ENCODE measurements at regions not wholly inside any gene's neighbourhood (a gene's known extent, or its start where the extent isn't known, plus 50 kb on each side); places are given as distances from the start of the nearest gene placed in this dataset.

DNA sequence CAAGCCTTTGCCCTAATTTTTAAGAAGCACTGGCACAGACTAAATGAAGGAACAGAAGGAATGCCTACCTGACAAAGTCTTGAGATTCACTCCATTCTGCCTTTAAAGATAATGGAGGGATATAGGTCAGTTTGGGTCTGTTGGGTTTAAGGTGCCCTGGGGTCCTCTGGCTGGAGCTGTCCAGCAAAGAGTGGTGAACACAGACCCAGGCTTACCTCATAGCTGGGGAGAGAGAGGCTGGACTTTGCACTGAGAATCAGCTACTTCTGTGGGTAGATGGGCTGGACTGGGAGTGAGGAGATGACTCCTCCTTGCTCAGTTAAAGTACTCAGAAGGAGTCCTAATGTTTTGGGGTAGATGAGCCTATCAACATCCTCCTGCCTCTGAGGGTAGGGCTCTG lies 64.4 kb upstream of the CXCR4 start:
- Histone ChIP-seq H4K8ac (ENCODE audit: low read depth, low read length) (no peak overlapping the region), H2AK5ac (ENCODE audit: low read length) (no peak overlapping the region), H3K9ac (ENCODE audit: low read length) (no peak overlapping the region), H3K36me3 (ENCODE audit: control insufficient read depth, insufficient read depth, low read length) (no peaks in the 10 kb centered on the region), H3K4ac (ENCODE audit: low read depth, low read length) (no peak overlapping the region), H3K79me2 (ENCODE audit: control insufficient read depth, insufficient read depth, low read length) (no peaks in the 10 kb centered on the region), H2BK15ac (replicated peaks; ENCODE audit: low read depth) (no peak overlapping the region), H3K79me1 (ENCODE audit: low read length) (no peaks in the 10 kb centered on the region), H3K27ac (ENCODE audit: low read depth, low read length) (no peak overlapping the region), H3K18ac (ENCODE audit: low read length) (no peak overlapping the region), H3K4me1 (ENCODE audit: control insufficient read depth, low read depth, low read length) (peaks cover 15% of the 10 kb centered on the region), H3K4me3 (ENCODE audit: low read length) (no peak overlapping the region), H2BK5ac (ENCODE audit: low read length) (no peak overlapping the region), H3K27me3 (ENCODE audit: insufficient read depth, low read length, poor library complexity) (no peaks in the 10 kb centered on the region), H3K4me2 (ENCODE audit: low read length) (no peak overlapping the region), H3K23ac (ENCODE audit: low read length) (no peak overlapping the region), H2BK120ac (ENCODE audit: low read depth, low read length) (no peak overlapping the region), H4K5ac (ENCODE audit: low read length) (no peak overlapping the region), H3K56ac (ENCODE audit: low read length) (no peak overlapping the region)
- DNase-seq = no peak

DNA sequence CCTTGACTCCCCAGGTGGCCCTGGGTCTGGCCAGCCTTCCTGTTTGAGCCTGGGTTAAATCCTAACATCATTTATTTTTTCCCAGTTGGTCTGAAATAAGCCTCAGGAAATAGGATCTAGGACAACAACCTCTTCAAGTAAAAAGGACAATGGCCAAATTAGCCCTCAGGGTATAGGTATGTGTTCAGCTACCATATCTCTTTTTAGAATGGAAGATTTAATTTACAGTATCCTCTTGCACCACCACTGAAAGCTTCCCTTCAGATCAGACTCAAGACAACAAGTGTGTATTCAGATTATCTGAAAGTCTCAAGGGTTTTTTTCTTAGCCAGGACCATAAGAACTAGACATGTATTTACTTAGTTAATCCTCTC lies 61.6 kb upstream of the CXCR4 start:
- H3K4me2 ChIP-seq (ENCODE audit: low read length) = no peak overlapping the region
- H3K27me3 ChIP-seq (ENCODE audit: insufficient read depth, low read length, poor library complexity) = no peaks in the 10 kb centered on the region
- H3K18ac ChIP-seq (ENCODE audit: low read length) = peak overlapping the region; percentile 60
- no peak overlapping the region for H2BK120ac ChIP-seq (ENCODE audit: low read depth, low read length)
- no peaks in the 10 kb centered on the region for H3K79me1 ChIP-seq (ENCODE audit: low read length)
- peak overlapping the region; percentile 92 for H3K27ac ChIP-seq (ENCODE audit: low read depth, low read length)
- H2BK15ac ChIP-seq (replicated peaks; ENCODE audit: low read depth) = no peak overlapping the region
- H4K5ac ChIP-seq (ENCODE audit: low read length) = no peak overlapping the region
- peaks cover 17% of the 10 kb centered on the region for H3K4me1 ChIP-seq (ENCODE audit: control insufficient read depth, low read depth, low read length)
- H3K56ac ChIP-seq (ENCODE audit: low read length) = peak overlapping the region; percentile 58
- H4K8ac ChIP-seq (ENCODE audit: low read depth, low read length) = no peak overlapping the region
- no peaks in the 10 kb centered on the region for H3K36me3 ChIP-seq (ENCODE audit: control insufficient read depth, insufficient read depth, low read length)
- H3K9ac ChIP-seq (ENCODE audit: low read length) = no peak overlapping the region
- no peak overlapping the region for H3K23ac ChIP-seq (ENCODE audit: low read length)
- no peak overlapping the region for H3K4me3 ChIP-seq (ENCODE audit: low read length)
- H3K4ac ChIP-seq (ENCODE audit: low read depth, low read length) = peak overlapping the region; percentile 75
- H3K79me2 ChIP-seq (ENCODE audit: control insufficient read depth, insufficient read depth, low read length) = no peaks in the 10 kb centered on the region
- no peak overlapping the region for H2AK5ac ChIP-seq (ENCODE audit: low read length)
- DNase-seq = peak; percentile 93
- peak overlapping the region; percentile 71 for H2BK5ac ChIP-seq (ENCODE audit: low read length)

DNA sequence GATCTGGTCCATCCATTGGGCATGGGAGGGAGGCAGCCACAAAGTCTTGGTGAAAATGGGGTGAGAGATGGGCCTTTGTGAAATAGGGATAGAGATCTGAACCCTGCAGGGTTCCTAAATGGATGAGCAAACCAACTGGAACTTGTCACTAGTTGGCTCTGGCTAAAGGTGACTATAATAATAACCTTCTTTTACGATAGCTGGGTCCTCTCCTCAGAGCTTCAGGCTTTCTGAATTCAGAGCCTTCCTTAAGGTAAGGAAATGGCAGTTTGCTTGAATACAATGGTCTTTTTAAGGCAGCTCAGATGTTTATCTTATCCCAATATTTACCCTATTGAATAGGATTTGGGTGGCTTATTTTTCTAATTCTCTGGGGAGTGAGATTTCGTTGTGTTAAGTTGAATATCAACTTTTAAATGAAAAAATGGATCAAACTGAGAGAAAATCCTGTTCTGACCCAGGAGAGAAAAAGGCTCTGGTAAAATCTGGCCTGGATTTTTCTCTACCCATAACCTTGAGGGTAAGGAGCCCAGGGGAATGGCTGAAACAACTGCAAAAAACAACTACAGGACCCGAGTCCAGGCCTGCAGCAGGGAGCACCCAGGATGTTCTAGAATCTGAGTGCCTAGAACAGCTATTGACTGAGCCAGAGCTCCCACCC lies 61.1 kb upstream of the CXCR4 start:
- Histone ChIP-seq H3K4ac (ENCODE audit: low read depth, low read length) (peak overlapping the region; percentile 75), H3K36me3 (ENCODE audit: control insufficient read depth, insufficient read depth, low read length) (no peaks in the 10 kb centered on the region), H3K18ac (ENCODE audit: low read length) (peak overlapping the region; percentile 60), H3K56ac (ENCODE audit: low read length) (peak overlapping the region; percentile 76), H3K23ac (ENCODE audit: low read length) (no peak overlapping the region), H3K4me1 (ENCODE audit: control insufficient read depth, low read depth, low read length) (peaks cover 17% of the 10 kb centered on the region), H2BK15ac (replicated peaks; ENCODE audit: low read depth) (no peak overlapping the region), H3K9ac (ENCODE audit: low read length) (no peak overlapping the region), H3K79me2 (ENCODE audit: control insufficient read depth, insufficient read depth, low read length) (no peaks in the 10 kb centered on the region), H2BK120ac (ENCODE audit: low read depth, low read length) (no peak overlapping the region), H3K27ac (ENCODE audit: low read depth, low read length) (peak overlapping the region; percentile 92), H2AK5ac (ENCODE audit: low read length) (no peak overlapping the region), H4K5ac (ENCODE audit: low read length) (no peak overlapping the region), H2BK5ac (ENCODE audit: low read length) (peak overlapping the region; percentile 71), H3K4me2 (ENCODE audit: low read length) (no peak overlapping the region), H4K8ac (ENCODE audit: low read depth, low read length) (no peak overlapping the region), H3K27me3 (ENCODE audit: insufficient read depth, low read length, poor library complexity) (no peaks in the 10 kb centered on the region), H3K79me1 (ENCODE audit: low read length) (no peaks in the 10 kb centered on the region), H3K4me3 (ENCODE audit: low read length) (no peak overlapping the region)
- DNase-seq = peak; percentile 90
- no CpG with 5 or more reads among the region's 3 CpGs for WGBS (ENCODE audit: extremely low coverage, insufficient coverage, low lambda C conversion rate)

DNA sequence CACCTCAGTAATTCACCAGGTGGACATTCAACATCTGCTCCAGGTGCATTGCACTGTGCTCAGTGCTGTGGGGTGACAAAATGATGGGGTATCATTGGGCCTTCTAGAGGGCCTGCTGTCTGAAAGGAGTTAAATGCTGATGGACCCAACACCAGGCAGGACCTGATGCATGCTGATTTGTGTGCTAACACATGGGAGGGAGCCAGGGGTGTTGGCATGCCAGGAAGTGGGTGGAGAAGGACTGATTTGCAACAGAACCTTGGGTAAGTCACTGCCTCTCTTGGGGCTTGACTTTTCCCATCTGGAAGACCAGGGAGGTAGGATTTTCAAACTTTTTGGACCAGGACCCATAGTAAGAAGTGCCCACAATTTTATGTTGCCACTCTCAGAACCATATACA lies 57.9 kb upstream of the CXCR4 start:
- Histone ChIP-seq H3K4me1 (ENCODE audit: control insufficient read depth, low read depth, low read length) (peaks cover 17% of the 10 kb centered on the region), H3K4me3 (ENCODE audit: low read length) (no peak overlapping the region), H4K5ac (ENCODE audit: low read length) (no peak overlapping the region), H3K4me2 (ENCODE audit: low read length) (no peak overlapping the region), H2BK120ac (ENCODE audit: low read depth, low read length) (no peak overlapping the region), H3K56ac (ENCODE audit: low read length) (no peak overlapping the region), H3K79me2 (ENCODE audit: control insufficient read depth, insufficient read depth, low read length) (no peaks in the 10 kb centered on the region), H3K27me3 (ENCODE audit: insufficient read depth, low read length, poor library complexity) (no peaks in the 10 kb centered on the region), H3K27ac (ENCODE audit: low read depth, low read length) (no peak overlapping the region), H3K4ac (ENCODE audit: low read depth, low read length) (no peak overlapping the region), H2BK5ac (ENCODE audit: low read length) (peak overlapping the region; percentile 32), H4K8ac (ENCODE audit: low read depth, low read length) (no peak overlapping the region), H3K23ac (ENCODE audit: low read length) (no peak overlapping the region), H3K36me3 (ENCODE audit: control insufficient read depth, insufficient read depth, low read length) (no peaks in the 10 kb centered on the region), H3K79me1 (ENCODE audit: low read length) (no peaks in the 10 kb centered on the region), H3K18ac (ENCODE audit: low read length) (no peak overlapping the region), H2BK15ac (replicated peaks; ENCODE audit: low read depth) (no peak overlapping the region), H3K9ac (ENCODE audit: low read length) (no peak overlapping the region), H2AK5ac (ENCODE audit: low read length) (peak overlapping the region; percentile 75)
- peak; percentile 23 for DNase-seq

DNA sequence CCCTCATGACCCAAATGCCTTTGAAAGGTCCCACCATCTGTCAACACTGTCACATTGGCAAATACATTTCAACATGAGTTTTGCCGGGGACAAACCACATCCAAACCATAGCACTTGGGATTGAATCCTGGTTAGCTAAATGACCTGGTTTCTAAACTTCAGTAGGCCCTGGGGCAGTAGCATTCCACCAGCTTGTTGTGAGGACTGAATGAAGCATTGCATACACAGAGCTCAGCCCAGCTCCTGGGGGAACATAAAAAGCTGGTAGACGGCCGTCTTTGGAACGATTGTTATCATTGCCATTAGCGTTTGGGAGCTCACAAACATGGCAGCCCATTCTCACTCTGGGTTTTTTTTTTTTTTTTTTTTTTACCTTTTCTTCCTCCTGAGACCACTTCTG lies 57.5 kb upstream of the CXCR4 start:
- Histone ChIP-seq H3K79me1 (ENCODE audit: low read length) (no peaks in the 10 kb centered on the region), H2AK5ac (ENCODE audit: low read length) (peak overlapping the region; percentile 69), H4K5ac (ENCODE audit: low read length) (no peak overlapping the region), H3K36me3 (ENCODE audit: control insufficient read depth, insufficient read depth, low read length) (no peaks in the 10 kb centered on the region), H3K4me1 (ENCODE audit: control insufficient read depth, low read depth, low read length) (peaks cover 15% of the 10 kb centered on the region), H3K27me3 (ENCODE audit: insufficient read depth, low read length, poor library complexity) (no peaks in the 10 kb centered on the region), H3K23ac (ENCODE audit: low read length) (no peak overlapping the region), H2BK15ac (replicated peaks; ENCODE audit: low read depth) (no peak overlapping the region), H2BK120ac (ENCODE audit: low read depth, low read length) (no peak overlapping the region), H2BK5ac (ENCODE audit: low read length) (peak overlapping the region; percentile 47), H3K9ac (ENCODE audit: low read length) (no peak overlapping the region), H3K4me3 (ENCODE audit: low read length) (no peak overlapping the region), H3K4me2 (ENCODE audit: low read length) (no peak overlapping the region), H4K8ac (ENCODE audit: low read depth, low read length) (no peak overlapping the region), H3K4ac (ENCODE audit: low read depth, low read length) (no peak overlapping the region), H3K56ac (ENCODE audit: low read length) (no peak overlapping the region), H3K79me2 (ENCODE audit: control insufficient read depth, insufficient read depth, low read length) (no peaks in the 10 kb centered on the region), H3K27ac (ENCODE audit: low read depth, low read length) (no peak overlapping the region), H3K18ac (ENCODE audit: low read length) (no peak overlapping the region)
- peak; percentile 29 for DNase-seq
- WGBS (ENCODE audit: extremely low coverage, insufficient coverage, low lambda C conversion rate) = no CpG with 5 or more reads among the region's 5 CpGs

DNA sequence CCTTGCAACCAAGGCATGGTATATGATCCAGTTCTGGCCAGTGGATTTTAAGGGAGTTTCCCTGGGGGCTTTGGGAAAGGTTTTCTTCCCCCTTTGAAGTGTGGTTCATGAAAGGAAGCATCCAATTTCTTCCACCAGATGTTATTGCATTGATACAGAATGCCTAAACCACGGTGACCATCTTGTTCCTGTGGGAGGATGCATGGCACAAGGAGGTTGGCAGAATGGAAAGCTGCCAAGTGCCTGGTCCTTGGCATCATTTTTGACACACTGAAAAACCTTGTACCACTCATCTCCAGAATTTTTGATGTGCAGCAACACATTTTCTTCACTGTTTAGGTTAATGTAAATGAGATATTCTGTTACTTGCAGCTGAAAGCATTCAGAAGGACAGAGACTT lies 55.2 kb upstream of the CXCR4 start:
- H3K4me1 ChIP-seq (ENCODE audit: control insufficient read depth, low read depth, low read length) = peaks cover 11% of the 10 kb centered on the region
- H3K79me2 ChIP-seq (ENCODE audit: control insufficient read depth, insufficient read depth, low read length) = no peaks in the 10 kb centered on the region
- H3K27me3 ChIP-seq (ENCODE audit: insufficient read depth, low read length, poor library complexity) = no peaks in the 10 kb centered on the region
- H3K23ac ChIP-seq (ENCODE audit: low read length) = no peak overlapping the region
- no peak for DNase-seq
- no peak overlapping the region for H3K27ac ChIP-seq (ENCODE audit: low read depth, low read length)
- H2BK120ac ChIP-seq (ENCODE audit: low read depth, low read length) = no peak overlapping the region
- H3K4me2 ChIP-seq (ENCODE audit: low read length) = no peak overlapping the region
- no peaks in the 10 kb centered on the region for H3K36me3 ChIP-seq (ENCODE audit: control insufficient read depth, insufficient read depth, low read length)
- H3K56ac ChIP-seq (ENCODE audit: low read length) = no peak overlapping the region
- whole genome bisulfite sequencing (ENCODE audit: extremely low coverage, insufficient coverage, low lambda C conversion rate) = no CpG with 5 or more reads among the region's 1 CpG
- H4K8ac ChIP-seq (ENCODE audit: low read depth, low read length) = no peak overlapping the region
- peak overlapping the region; percentile 32 for H3K18ac ChIP-seq (ENCODE audit: low read length)
- no peak overlapping the region for H3K4me3 ChIP-seq (ENCODE audit: low read length)
- no peak overlapping the region for H2BK5ac ChIP-seq (ENCODE audit: low read length)
- H3K4ac ChIP-seq (ENCODE audit: low read depth, low read length) = no peak overlapping the region
- H3K79me1 ChIP-seq (ENCODE audit: low read length) = no peaks in the 10 kb centered on the region
- H2AK5ac ChIP-seq (ENCODE audit: low read length) = peak overlapping the region; percentile 13
- H2BK15ac ChIP-seq (replicated peaks; ENCODE audit: low read depth) = no peak overlapping the region
- H4K5ac ChIP-seq (ENCODE audit: low read length) = no peak overlapping the region
- no peak overlapping the region for H3K9ac ChIP-seq (ENCODE audit: low read length)
